ENCODE measurements at regions not wholly inside any gene's neighbourhood (a gene's known extent, or its start where the extent isn't known, plus 50 kb on each side); places are given as distances from the start of the nearest gene placed in this dataset.

DNA sequence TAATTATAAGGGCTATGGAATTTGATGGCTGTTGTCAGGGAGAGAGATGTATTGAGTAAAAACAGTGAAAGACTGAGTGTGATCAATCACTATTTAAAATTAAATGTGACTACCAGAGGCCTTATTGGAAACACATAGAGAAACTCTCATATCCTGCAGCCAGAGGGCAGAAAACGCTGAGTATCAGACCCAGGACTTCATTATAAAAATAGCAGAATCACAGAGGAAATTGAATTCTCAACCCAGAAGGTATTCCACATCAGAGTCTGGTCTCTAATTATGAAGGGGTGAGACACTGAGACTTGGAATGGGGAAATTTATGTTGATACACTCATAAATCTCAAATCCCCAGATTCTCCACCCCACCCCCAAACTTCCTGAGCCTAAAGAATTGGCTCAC, 69.5 kb upstream of the IL6 start:
- DNase-seq (ENCODE audit: low spot score), result no peak

GRCh38 chr7:22655781-22656180, 71.2 kb upstream of the IL6 start:
- no peak for DNase-seq (ENCODE audit: low spot score)

GRCh38 chr7:22654831-22655230, 72.2 kb upstream of the IL6 start:
- no peak for DNase-seq (ENCODE audit: low spot score)

GRCh38 chr7:22653951-22654350, 73.0 kb upstream of the IL6 start:
- DNase-seq (ENCODE audit: low spot score), result no peak

DNA sequence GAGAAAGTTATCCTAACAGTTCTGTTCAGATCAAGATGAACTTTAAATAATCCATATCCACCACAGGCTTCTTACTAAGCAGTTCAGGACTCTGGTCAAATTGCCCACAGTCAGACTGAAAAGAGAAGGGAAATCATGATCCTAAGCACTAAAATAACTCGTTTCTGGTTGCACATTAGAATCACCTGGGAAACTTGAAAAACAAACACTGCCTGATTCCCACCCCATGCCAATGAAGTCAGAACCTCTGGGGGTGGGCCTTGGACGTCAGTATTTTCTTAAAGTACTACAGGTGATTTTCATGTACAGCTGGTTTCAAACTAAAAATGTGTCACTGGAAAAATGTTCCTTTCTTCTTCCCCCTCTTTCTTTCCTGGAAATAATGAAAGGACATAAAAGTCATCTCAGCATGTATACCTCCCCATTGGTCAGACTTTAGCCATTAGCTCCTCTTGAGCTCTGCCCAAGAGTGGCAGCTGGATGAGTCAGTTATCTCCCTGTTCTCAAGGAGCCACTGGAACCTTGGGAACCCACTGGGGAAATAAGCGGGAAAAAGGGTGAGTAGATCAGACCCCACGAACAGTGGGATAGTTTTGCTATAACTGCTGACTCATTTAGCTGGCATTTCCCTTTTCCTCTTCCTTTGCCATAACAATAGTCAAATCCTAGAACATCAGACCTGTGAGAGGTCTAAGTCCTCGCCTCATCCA, 75.3 kb upstream of the IL6 start:
- DNase-seq (ENCODE audit: low spot score), result no peak

DNA sequence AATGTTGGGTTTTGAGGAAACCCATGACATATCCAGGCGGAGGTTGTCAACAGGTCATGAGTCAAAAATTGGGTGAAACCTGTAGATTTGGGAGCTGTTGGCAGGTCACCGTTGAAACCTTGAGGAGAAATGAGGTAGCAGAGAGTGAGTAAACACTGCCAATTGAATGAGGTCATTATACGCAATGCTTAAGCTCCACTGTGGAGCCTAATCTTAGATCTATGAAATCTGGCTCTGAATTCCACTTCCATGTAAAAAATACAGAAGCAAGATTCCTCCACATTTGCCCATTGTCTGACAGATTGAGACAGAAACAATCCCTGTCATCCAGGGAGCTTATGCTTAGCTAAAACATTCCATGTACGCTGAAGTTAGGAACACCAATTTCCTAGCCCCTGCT, 76.0 kb upstream of the IL6 start:
- no peak for DNase-seq (ENCODE audit: low spot score)

- DNase-seq (ENCODE audit: low spot score), result no peak
These were observed 77.3 kb upstream of the IL6 start for GRCh38 chr7:22649686-22650085.

DNA sequence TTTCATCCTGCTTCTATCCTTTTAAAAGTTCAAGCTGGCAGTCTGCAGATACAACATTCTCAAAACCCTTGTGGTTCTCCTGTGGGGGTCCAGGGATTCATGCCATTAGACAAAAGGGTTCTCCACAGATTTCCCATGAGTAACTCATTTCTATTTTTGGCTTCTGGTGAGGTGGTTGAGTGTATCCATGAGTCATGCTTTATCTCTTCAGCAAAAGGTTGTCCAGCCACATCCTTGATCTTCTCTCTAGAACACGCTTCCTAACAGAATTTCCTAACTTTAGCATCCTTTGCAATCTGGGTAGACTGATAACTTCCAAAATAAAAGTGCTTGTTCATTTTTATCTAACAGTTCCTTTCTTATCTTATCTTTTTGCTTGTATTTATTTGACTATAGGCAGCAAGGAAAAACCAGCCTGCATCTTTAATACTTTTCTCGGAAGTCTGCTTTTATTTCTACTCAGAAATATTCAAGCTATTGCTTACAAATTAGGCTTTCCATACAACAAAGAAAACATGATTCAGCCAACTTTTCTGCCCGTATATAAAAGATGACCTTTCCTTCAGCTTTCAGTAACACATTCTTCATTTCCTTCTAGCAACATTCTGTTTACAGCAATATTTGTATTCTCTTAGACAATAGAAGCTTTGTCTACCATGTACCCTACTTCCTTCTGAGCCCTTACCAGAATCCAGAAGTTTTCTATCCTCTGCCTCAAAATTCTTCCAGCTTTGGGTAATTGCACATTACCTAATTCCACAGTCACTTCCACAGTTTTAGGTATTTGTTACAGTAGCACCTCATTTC, 79.3 kb upstream of the IL6 start:
- DNase-seq (ENCODE audit: low spot score), result no peak

DNA sequence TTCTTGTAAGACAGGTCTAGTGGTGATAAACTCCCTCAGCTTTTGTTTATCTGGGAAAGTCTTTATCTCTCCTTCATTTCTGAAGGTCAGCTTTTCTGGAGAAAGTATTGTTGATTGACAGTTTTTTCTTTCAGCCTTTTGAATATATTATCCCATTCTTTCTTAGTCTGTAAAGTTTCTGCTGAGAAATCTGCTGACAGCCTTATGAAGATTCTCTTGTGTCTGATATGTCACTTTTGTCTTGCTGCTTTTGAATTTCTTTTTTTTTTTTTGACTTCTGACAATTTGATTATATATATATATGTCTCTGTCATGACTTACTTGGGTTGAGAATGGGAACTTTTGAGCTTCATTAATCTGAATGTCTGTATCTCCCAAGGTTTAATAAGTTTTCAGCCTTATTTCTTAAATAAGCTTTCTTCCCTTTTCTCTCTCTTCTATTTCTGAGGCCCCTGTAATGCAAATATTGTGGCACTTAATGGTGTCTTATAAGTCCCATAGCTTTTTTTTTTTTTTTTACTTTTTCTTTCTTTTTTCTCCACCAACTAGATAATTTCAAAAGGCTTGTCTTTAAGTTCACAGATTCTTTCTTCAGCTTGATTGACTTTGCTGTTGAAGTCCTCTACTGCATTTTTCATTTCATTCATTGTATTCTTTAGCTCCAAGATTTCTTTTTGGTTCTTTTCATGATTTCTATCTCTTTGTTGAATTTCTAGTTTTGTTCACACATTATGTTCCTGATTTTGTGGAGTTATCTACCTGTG, 81.4 kb upstream of the IL6 start:
- DNase-seq (ENCODE audit: low spot score), result no peak

GRCh38 chr7:22642454-22642853, 84.5 kb upstream of the IL6 start:
- no peak for DNase-seq (ENCODE audit: low spot score)

DNA sequence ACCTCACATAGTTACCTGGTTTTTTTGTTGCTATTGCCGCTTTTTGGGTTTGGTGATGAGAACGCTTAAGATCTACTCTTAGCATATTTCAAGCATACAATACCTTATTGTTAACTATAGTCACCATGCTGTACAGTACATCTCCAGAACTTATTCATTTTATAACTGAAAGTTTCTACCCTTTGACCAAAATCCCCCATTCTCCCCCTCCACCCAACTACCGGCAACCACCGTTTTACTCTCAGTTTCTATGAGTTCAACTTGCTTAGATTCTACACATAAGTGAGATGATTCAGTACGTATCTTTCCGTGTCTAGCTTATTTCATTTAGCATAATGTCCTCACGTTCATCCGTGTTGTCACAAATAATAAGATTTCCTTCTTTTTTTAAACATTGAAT, 86.7 kb upstream of the IL6 start:
- no peak for DNase-seq (ENCODE audit: low spot score)

DNA sequence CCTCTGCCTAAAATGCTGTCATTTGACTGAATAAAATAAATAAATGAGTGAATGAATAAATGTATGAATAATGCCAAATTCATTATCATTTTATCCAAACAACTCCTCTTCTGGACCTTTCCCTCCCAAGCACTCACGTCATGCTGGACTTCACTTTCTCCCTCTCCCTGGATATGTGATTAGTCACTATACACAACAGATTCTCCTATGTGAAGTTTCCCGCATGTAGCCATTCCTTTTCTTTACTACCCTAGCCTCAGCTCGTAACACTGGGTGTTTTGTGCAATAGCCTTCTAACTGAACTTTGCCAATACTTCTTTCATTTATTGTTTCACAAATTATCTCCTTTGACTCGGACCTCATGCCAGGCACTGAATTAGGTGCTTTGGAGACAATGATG, 87.6 kb upstream of the IL6 start:
- no peak for DNase-seq (ENCODE audit: low spot score)

DNA sequence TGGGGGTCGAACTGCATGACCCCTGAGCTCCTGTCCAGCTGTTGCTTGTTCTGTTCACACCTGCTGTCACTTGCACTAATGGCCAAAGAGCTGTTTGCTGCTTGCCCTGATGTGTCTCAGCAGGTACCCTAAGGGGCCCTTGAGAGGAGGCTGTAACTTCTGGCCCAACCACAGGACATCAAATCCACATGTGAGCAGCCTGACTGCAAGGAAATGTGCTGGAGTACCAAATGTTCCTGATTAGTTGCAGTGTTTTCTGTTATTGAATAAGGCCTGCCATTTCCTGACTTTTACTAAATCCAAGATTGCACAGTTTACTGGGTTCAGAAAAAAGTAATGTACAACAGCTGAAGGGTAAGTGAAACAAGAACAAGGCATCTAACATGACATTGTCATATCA, 91.7 kb upstream of the IL6 start:
- no peak for DNase-seq (ENCODE audit: low spot score)

- no peak for DNase-seq (ENCODE audit: low spot score)
These were observed 93.0 kb upstream of the IL6 start for GRCh38 chr7:22633954-22634474.

DNA sequence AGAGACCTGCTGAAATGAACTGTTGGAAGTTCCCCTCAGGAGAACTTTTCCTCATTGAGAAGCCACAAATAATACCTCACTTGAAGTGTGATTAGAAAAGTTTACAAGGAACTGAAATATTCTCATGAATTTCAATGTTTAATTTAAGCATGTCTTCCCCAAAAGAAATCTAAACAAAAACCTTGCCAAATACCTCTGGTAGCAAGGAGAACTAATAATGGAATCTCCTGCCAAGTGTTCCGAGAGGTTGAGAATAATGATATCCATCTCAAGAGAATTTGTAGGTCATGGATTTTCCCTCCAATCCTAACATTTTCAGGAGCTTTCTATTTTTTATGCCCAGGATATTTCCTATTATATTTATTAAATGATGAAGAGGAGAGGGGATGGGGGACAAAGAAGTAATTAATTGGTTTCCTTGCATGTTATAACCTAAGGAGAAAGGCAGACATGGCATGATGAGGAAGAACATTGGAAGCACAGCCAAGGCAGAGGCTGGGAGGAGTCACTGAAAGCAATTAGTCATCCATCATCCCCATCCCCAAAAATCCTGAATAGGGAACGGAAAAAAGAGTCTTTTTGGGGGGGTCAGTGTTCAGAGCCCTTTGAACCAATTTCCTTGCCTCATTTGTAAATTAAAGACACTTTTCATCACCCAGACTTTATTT, 93.6 kb upstream of the IL6 start:
- no peak for DNase-seq (ENCODE audit: low spot score)

DNA sequence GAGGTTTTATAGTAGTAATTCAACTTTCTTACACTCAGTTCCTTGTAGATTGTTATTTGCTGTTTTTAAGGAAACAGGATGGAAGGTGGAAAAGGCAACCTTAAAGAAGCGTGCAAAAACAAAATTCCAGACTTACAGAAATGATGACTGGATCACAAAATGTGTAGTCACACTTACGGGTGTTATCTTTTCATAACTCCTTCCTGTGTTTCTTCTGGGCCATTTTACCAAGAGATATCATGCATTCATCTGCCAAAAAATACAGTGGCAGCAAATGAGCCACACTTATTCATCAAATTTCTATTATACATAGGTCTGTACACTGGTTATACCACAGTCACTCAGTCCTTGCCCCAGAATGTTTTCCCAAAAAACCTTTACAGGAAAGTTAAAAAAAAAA, 94.3 kb upstream of the IL6 start:
- DNase-seq (ENCODE audit: low spot score), result no peak

GRCh38 chr7:22631730-22632129, 95.3 kb upstream of the IL6 start:
- DNase-seq (ENCODE audit: low spot score), result no peak

- no peak for DNase-seq (ENCODE audit: low spot score)
These were observed 96.9 kb upstream of the IL6 start for GRCh38 chr7:22630069-22630468.

- no peak for DNase-seq (ENCODE audit: low spot score)
These were observed 97.9 kb upstream of the IL6 start for GRCh38 chr7:22629056-22629455.

DNA sequence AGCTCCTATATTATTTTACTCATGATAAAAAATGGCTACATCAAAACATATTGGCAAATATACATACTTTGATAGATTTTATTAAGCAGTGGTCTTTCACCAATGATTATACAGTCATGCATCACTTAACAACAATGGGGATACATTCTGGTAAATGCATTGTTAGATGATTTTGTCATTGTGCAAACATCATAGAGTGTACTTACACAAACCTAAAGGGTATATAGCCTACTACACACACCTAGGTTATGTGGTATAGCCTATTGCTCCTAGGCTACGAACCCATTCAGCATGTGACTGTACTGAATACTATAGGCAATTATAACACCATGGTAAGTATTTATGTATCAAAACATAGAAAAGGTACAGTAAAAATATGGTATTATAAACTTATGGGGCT, 98.9 kb upstream of the IL6 start:
- DNase-seq (ENCODE audit: low spot score), result no peak

- DNase-seq (ENCODE audit: low spot score), result no peak
These were observed 99.9 kb upstream of the IL6 start for GRCh38 chr7:22627136-22627535.

GRCh38 chr7:22625251-22625650, 101.7 kb upstream of the IL6 start:
- DNase-seq (ENCODE audit: low spot score), result no peak
